ENCODE measurements at regions not wholly inside any gene's neighbourhood (a gene's known extent, or its start where the extent isn't known, plus 50 kb on each side); places are given as distances from the start of the nearest gene placed in this dataset.
"Not testable (repeated sequence)": the region's sequence is repeated elsewhere in the genome, so short reads cannot be mapped to it uniquely, and the experiment has no call there.

DNA sequence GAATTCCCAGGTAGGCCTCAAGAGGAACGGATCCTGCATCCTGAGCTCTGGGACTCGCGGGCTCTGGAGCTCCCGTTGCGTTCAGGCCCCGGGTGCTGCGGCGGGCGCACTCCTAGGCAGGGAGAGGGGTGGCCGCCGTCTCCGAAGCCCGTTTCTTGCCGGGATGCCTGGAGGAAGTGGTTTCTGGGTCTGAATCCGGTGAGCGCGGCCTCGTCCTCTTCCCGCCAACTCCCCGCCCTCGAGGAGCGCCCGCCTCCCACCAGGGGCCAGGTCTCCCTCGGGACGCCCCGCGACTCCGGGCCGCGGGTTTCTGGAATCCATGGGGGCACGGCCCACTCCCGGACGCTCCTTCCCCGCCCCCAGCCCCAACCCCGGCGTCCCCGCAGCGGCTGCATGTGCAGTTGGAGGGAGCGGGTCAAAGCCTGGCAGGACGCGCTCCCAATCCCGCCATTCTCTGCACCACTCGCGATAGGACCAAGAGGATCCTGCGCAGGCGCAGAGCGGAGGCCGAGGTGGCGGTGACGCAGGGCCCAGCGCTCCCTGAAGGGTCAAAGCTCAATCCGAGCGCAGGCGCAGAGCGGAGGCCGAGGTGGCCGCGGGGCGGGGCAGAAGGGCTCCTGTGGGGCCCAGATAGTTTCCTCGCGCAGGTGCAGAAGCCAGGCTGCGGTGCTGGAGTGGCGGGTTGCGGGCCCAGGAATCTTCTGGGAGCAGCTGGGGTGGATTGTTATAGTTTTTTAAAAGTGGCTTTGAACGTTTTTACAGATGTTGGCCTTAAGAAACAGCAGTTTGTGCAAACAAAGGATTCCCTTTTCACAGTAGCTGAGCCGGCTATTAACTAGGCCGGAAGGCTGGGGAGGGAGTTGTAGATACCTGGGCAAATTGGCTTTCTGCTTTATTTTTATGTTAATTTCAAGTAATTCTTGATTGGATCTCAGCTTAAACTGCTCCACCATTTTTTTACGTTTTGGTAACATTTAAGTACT lies 796.4 kb downstream of the AACS start:
- peaks cover 20% of the 10 kb centered on the region for H3K9me3 ChIP-seq (ENCODE audit: control insufficient read depth, insufficient read depth, low read length)
- no peak for DNase-seq (ENCODE audit: low read depth, low spot score)
- ChIA-PET CTCF (no interaction called here), POLR2A (no interaction called here)
- H3K27ac ChIP-seq (ENCODE audit: low read depth, low read length), result no peak overlapping the region
- H3K27me3 ChIP-seq (ENCODE audit: control insufficient read depth, insufficient read depth, low read length), result no peaks in the 10 kb centered on the region
- TF ChIP-seq, protein P1, sequence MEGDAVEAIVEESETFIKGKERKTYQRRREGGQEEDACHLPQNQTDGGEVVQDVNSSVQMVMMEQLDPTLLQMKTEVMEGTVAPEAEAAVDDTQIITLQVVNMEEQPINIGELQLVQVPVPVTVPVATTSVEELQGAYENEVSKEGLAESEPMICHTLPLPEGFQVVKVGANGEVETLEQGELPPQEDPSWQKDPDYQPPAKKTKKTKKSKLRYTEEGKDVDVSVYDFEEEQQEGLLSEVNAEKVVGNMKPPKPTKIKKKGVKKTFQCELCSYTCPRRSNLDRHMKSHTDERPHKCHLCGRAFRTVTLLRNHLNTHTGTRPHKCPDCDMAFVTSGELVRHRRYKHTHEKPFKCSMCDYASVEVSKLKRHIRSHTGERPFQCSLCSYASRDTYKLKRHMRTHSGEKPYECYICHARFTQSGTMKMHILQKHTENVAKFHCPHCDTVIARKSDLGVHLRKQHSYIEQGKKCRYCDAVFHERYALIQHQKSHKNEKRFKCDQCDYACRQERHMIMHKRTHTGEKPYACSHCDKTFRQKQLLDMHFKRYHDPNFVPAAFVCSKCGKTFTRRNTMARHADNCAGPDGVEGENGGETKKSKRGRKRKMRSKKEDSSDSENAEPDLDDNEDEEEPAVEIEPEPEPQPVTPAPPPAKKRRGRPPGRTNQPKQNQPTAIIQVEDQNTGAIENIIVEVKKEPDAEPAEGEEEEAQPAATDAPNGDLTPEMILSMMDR (IDR thresholded peaks at IDR 0.05; ENCODE audit: low read depth, low read length), result no peak
- no peak overlapping the region for H3K4me3 ChIP-seq (ENCODE audit: low read depth, low read length)

DNA sequence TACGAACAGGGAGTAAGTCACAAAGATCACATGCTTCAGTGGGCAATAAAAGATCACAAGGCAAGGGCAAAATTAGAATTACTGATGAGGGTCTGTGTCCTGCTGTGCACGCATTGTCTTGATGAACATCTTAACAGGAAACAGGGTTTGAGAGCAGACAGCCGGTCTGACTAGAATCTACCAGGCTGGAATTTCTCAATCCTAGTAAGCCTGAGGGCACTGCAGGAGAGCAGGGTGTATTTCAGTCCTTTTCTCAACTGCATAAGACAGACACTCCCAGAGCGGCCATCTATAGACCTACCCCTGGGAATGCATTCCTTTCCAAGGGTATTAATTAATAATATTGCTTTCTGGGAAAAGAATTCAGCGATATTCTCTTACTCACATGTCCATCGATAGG lies 800.0 kb downstream of the AACS start:
- DNase-seq (ENCODE audit: low read depth, low spot score); POLR2A ChIA-PET; H3K27me3 ChIP-seq (ENCODE audit: control insufficient read depth, insufficient read depth, low read length); CTCF ChIA-PET; H3K4me3 ChIP-seq (ENCODE audit: low read depth, low read length); H3K27ac ChIP-seq (ENCODE audit: low read depth, low read length): not testable (repeated sequence)
- H3K9me3 ChIP-seq (ENCODE audit: control insufficient read depth, insufficient read depth, low read length), result peaks cover 23% of the 10 kb centered on the region

DNA sequence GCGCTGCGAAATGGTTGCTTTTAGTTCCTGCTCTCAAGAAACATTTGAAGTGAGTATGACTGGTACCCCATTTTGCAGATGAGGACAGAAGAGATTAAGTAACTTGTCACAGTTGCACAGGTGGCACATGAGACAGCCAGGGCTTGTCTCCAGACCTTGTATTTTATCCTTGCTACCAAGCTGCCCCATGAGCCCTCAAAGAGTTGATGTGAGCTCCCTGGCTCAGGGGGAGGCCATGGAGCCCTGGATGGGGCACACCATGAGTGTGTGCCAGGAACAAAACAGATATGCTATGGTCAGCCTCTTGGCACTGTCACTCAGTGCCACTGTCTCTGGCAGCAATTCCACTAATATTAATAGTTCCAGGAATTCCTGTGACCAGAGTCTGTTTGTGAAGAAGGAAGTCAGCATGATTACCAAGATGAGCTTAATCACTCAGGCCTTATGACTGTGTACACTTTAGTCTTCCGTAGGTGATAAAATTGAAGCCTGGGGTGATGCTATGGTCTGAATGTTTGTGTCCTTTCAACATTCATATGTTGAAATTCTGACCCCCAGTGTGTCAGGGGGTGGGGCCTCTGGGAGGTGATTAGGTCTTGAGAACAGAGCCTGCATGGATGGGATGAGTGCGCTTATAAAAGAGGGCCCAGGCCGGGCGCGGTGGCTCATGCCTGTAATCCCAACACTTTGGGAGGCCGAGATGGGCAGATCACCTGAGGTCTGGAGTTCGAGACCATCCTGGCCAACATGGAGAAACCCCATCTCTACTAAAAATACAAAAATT lies 806.8 kb downstream of the AACS start:
- CTCF ChIA-PET, result no interaction called here

DNA sequence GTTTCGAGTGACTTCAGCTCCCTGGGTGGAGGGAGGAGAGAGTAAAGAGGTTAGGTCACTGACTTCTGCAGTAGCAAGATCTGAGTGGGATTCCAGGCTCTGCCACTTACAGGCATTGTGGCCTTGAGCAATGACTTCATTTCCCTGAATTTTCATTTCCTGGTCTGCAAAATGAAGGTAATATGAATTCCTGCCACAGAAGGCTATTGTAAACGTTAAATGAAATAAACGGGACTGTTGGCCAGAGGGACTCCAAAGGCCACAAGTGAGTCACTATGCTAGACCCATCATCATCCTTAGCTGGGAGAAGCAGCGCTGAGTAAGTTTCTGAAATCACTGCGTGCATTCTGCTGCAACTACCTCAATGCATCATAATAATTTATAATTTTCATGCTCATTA lies 807.8 kb downstream of the AACS start:
- POLR2A ChIA-PET, result no interaction called here
- CTCF ChIA-PET, result no interaction called here
- Histone ChIP-seq H3K9me3 (ENCODE audit: control insufficient read depth, insufficient read depth, low read length) (peaks cover 36% of the 10 kb centered on the region), H3K27me3 (ENCODE audit: control insufficient read depth, insufficient read depth, low read length) (no peaks in the 10 kb centered on the region), H3K27ac (ENCODE audit: low read depth, low read length) (no peak overlapping the region), H3K4me3 (ENCODE audit: low read depth, low read length) (no peak overlapping the region)
- TF ChIP-seq, protein P1 (IDR thresholded peaks at IDR 0.05; ENCODE audit: low read depth, low read length), result no peak
- DNase-seq (ENCODE audit: low read depth, low spot score), result no peak

More for the DNA sequence above, 806.8 kb downstream of the AACS start:
- H3K9me3 ChIP-seq (ENCODE audit: control insufficient read depth, insufficient read depth, low read length), result peaks cover 36% of the 10 kb centered on the region
- no peaks in the 10 kb centered on the region for H3K27me3 ChIP-seq (ENCODE audit: control insufficient read depth, insufficient read depth, low read length)
- TF ChIP-seq, protein P1 (IDR thresholded peaks at IDR 0.05; ENCODE audit: low read depth, low read length), result no peak
- POLR2A ChIA-PET, result no interaction called here
- no peak for DNase-seq (ENCODE audit: low read depth, low spot score)
- H3K27ac ChIP-seq (ENCODE audit: low read depth, low read length), result no peak overlapping the region
- no peak overlapping the region for H3K4me3 ChIP-seq (ENCODE audit: low read depth, low read length)

DNA sequence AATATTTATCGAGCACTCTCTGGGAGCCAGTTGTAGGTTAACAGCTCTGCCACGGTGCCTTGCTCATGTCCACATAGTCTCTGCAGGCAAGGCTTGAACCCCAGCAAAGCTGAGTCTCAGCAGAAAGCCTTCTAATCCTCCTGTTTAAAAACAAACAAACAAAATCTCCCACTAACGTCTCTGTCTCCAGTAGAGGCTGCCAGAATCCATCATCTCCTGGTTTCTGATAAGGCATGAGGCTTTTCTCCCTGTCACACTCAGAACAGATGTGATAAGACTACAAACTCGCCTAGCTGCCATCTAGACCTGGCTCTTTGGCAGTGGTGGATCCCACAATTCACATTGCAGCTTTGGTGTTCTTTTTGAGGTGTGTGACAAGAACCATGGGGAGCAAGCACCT lies 813.2 kb downstream of the AACS start:
- POLR2A ChIA-PET, result no interaction called here
- TF ChIP-seq, protein P1 (IDR thresholded peaks at IDR 0.05; ENCODE audit: low read depth, low read length), result no peak
- Histone ChIP-seq H3K9me3 (ENCODE audit: control insufficient read depth, insufficient read depth, low read length) (peaks cover 24% of the 10 kb centered on the region), H3K4me3 (ENCODE audit: low read depth, low read length) (no peak overlapping the region), H3K27me3 (ENCODE audit: control insufficient read depth, insufficient read depth, low read length) (no peaks in the 10 kb centered on the region), H3K27ac (ENCODE audit: low read depth, low read length) (no peak overlapping the region)
- CTCF ChIA-PET, result no interaction called here
- no peak for DNase-seq (ENCODE audit: low read depth, low spot score)
